ENCODE measurements at regions not wholly inside any gene's neighbourhood (a gene's known extent, or its start where the extent isn't known, plus 50 kb on each side); places are given as distances from the start of the nearest gene placed in this dataset.

DNA sequence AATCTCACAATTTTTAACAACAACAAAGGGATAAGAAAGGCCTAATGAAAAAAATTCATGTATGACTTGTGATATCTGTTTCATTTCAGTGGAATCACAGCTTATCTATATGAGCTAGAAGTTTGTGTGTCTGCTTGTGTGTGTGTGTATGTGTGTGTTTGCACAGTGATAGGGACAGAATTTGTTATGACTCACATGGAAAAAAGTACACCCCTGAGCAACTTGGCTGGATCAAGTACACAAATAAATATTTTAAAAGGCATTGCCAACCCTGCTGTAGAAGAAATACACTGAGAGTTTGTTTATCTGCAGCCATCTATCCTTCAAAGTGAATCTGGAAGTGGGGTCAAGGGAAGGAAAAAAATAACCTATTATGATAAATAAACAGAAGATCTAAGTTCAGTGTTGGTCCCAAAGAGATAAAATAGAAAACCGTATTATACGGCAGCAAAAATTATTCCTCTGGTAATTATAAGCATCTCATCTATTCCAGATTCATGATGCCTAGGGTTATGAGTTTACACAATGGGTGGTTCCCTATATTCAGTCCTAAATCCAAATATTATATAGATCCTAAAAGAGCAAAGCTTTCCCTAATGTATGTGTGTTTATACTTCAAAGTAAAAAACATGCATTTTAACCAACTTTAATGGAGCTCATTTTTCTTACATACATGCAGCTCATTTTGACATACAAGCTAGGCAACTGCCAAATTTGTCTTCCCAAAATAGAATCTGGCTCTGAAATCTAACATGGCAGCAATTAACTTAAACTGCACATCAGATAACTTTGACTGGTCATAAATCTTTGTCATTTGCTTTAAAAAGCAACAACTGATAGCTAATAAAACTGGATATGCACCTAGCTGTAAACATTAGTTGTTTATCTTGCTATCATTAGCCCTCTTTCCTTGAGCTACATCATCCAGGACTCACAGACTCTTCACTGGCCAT, 420.6 kb downstream of the IRS1 start:
- DNase-seq (ENCODE audit: low spot score), result no peak

DNA sequence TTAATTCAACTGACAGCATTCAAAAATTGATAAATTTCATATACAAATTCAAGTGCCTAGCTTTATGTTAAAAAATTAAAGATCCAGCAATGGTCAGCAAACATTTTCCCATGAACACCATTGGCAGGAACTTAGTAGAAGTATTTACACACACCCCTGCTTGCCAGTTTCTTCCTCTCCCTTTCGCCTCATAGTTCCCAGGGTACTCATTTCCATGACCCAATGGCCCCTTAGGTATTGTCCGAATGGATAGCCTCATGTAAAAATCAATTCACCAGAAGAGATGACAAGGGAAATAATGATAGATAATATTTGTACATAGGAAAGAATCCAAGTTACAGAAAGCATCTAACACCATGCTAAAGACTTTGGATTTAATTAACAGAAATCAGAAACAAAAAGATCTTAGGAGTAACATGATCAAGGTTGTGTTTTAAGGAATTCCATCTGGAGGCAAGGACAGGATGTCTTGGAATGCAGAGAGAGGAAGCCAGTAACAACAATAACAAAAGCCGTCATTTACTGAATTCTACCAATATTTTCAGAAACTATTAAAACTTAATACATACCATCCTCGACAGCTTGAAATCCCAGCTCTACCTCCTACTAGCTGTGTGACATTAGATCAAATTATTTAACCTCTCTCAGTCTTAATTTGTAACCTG, 423.0 kb downstream of the IRS1 start:
- no peak for DNase-seq (ENCODE audit: low spot score)

DNA sequence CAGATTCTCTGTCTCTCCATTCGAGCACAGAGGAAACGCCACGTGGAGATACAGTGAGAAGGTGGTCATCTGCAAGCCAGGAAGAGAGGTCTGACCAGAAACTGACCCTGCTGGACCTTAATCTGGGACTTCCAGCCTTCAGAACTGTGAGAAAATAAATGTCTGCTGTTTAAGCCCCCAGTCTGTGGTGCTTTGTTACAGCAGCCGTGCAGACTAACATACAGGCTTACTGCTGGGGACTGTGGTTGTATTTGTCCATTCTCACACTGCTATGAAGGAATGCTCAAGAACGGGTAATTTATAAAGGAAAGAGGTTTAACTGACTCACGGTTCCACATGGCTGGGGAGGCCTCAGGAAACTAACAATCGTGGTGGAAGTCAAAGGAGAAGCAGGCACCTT, 432.7 kb downstream of the IRS1 start:
- DNase-seq (ENCODE audit: low spot score), result no peak

DNA sequence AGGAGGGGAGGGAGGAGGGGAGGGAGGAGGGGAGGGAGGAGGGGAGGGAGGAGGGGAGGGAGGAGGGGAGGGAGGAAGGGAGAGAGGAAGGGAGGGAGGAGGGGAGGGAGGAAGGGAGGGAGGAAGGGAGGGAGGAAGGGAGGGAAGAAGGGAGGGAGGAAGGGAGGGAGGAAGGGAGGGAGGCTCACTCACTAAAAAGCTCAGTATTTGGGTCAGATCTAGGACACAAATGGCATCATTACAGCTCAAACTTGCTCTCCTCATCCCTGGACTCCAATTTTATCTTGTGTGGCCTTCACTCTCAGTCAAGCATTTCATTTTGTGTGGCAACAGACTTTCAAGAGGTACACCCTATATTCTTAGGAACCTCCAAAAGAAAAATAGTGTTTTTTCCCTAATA, 435.4 kb downstream of the IRS1 start:
- no peak for DNase-seq (ENCODE audit: low spot score)

DNA sequence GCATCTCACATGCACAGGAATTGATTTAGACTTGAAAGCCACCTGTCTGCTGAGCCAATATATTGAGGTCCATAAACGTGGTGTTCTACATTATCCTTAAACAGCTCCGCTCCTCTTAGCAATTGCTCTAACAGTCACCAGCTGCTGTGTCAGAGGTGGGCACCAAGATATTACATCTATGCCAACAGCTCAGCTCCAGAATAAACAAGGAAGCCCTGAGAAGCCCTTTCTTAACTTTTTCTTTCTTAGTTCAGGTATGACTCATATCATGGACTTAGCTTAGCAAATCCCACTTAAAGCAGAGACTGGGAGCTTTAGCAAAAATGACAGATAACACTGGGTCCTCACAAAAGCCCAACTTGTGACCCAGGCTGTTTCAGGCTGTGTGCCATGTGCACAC, 436.6 kb downstream of the IRS1 start:
- DNase-seq (ENCODE audit: low spot score), result no peak

DNA sequence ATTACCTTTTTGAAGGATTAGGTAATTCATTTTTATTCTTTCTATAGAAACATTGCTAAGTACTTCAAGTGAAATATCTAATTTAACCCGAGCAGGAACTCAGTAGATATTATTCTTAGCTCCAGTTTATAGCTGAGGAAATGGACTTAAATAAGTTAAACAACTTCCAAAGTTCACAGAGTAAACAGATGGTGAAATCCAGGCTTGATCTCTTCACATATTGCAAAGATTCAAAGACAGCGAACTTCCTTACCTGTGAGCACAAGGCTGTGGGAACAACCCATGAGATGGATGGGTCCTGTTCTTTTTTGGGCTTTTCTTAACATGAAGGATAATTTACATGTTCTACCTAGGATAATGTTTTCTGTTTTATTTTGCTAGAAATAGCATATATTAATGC, 439.0 kb downstream of the IRS1 start:
- no peak for DNase-seq (ENCODE audit: low spot score)

DNA sequence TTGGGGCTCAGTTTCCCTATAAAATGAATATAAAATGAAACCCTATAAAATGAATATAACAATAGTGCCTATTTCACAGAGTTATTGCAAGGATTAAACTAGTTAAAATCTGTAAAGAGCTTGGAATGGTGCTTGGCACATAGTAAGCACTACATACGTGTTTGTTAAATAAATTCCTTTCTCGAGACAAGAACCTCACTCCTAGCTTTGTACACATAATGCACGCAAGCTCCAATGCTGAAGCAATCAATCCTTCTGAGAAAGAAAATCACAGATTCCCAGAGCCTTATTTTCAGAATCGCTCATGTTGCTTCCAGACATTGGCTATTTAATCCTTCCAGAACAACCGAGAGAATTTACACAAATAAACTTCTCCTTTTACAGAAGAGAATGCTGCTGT, 440.9 kb downstream of the IRS1 start:
- no peak for DNase-seq (ENCODE audit: low spot score)

DNA sequence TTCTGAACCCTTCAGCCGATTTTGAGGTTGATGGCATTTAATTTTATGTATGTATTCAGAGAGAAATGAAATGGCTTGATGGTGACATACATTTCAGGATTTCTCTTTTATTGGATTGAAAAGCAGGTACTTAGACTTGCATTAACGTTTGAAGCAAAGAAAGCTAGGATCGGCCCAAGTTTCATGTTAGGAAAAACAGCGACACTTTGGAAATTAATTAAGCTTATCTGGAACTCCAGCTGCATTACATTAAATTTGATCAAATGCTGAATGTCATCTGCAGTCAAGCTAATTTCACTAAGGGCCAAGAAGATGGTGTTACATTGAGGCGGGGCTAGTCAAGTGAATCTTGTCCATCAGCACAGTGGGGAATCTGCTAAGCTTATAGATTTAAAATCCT, 441.8 kb downstream of the IRS1 start:
- DNase-seq (ENCODE audit: low spot score), result no peak

DNA sequence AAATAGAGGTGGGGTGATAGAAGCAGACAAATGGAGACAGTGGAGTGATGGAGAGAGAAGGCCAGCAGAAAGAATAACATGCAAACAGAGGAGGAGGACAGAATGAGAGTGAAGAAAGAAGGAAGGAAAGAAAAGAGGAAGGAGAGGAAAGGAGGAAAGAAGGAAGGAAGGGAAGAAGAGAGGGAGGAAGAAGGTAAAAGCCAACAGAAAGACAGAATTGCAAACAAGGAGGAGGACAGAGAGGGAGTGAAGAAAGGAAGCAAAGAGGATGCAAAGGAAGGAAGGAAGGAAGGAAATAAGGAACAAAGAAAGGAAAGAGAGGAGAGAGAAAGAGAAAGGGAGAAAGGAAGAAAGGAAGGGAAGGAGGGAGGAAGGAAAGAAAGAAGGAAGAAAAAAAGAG, 444.0 kb downstream of the IRS1 start:
- no peak for DNase-seq (ENCODE audit: low spot score)

DNA sequence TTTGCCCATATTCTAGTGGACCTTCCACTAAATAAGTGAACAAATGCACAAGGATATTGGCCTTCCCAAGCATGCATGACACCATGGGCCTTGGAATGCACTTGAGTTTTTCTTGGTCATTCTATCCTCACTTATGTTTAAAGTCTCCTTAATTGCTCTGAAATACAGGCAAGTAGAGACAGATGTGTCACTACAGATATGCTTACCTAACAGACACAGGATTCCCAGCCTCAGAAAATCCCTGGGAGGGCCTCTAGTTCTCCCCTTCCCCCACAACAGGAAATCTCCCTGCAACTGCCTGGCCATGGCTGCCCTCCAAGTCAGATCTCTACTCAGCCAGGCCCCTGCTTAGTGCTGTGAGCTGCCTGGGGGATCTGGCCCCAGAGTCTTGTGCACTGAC, 445.2 kb downstream of the IRS1 start:
- no peak for DNase-seq (ENCODE audit: low spot score)

DNA sequence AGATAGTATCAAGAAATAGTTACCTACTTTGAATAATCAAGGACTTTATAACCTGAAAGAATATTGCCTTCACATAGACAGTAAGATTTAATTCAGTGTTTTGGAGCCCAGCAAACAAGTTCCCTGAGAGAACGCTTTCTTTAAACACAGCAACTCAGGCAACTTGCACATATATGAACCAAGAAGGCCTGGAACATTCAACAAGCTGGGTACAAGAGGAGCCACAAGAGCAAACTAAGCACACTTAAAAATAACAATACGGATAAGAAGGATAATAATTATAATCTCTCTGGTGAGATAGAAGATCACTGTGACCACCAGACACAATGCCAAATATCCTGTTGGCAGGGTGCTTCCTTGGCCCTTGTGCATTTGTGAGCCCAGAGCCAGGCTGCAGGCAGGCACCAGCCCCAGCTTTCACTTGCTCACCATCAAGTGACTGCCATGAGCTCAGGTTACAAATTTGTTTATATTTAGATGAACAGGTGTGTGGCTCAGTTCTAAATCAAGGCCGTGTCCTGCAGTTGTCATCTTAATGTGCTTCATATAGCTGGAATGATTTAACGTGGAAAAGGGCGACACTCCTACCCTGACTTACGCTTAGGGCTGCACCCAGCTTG, 446.6 kb downstream of the IRS1 start:
- no peak for DNase-seq (ENCODE audit: low spot score)

DNA sequence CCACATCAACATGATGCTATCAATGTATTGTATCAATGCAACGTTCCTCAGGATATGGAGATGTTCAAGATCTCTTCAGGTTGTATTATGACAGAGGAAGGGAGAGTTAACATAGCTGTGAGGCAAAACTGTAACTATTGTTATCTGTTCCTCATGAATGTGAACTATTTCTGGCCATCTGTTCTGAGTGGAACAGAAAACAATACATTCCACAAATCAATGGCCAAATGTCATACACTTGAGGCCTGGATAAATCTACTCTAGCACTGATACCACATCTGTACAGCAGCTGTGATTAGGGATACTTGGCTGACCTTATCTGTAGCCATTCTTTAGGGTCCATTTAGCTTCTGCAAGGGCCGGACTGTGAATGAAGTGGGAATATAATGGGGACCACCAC, 447.9 kb downstream of the IRS1 start:
- no peak for DNase-seq (ENCODE audit: low spot score)

DNA sequence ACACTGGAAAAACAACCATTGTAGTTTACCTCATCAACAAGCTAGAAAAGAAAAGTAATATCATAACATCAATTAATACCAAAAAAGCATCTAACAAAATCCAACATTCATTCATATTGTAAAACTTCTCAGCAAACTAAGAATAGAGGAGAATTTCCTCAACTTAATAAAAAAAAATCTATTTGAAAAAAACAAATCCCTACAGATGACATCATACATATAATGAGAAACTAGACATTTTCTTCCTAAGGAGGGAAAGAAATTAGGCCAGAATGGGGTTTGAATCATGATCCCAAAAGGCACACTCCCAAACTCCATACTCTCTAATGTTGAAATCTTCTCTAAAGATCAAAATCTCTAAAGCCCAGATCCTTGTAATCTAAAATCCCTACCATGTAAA, 460.0 kb downstream of the IRS1 start:
- no peak for DNase-seq (ENCODE audit: low spot score)

DNA sequence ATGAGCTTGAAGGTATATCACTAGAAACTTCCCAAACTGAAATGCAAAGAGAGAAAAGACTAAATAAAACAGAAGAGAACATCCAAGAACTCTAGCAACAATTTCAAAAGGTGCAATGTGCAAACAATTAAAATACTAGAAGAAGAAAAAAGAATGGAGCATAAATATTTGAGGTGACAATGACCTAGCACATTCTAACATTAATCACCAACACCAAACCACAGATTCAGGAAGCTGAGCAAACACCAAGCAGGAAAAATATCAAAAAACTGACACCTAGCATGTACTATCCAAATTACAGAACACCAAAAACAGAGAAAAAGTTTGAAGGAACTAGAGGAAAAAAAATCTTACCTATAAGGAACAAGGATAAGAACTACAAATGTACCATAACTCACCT, 460.8 kb downstream of the IRS1 start:
- DNase-seq (ENCODE audit: low spot score), result no peak

DNA sequence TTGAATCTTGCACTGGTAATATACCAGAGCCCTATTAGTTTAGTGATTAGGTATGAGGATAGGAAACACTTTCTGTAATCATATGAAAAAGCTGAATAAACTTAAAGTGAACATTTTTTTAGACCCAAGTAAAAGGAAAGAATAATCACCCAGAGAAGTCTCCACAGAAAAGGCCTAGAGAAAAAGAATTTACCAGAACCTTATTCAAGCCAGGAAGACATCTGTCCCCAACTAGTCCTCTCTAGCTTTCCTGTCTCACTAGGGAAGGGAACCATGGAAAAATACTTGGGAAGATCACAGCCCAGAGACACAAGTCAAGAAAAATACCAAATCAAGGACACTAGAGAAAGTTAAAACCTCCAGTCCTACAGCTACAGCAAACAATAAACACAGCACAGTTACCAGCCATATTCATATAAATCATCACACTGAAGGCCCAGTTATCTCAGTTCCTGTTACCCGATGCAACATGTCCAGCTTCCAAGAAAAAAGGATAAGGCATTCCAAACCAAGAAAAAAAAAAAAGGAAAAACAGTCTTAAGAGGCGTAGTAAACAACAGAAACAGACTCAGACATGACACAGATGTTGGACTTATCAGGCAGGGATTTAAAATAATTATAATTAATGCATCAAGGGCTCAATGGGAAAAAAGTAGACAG, 461.5 kb downstream of the IRS1 start:
- no peak for DNase-seq (ENCODE audit: low spot score)

DNA sequence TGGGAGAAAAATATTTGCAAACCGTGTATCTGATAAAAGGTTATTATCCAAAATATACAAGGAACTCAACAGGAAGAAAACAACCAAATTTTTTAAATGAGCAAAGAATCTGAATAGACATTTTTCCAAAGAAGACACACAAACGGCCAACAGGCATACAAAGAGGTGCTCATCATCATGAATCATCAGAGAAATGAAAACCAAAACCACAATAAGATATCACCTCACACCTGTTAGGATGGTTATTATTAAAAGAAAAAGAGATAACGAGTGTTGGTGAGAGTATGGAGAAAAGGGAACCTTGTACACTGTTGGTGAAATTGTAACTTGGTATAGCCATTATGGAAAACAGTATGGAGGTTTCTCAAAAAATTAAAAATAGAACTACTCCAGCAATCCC, 463.3 kb downstream of the IRS1 start:
- no peak for DNase-seq (ENCODE audit: low spot score)

DNA sequence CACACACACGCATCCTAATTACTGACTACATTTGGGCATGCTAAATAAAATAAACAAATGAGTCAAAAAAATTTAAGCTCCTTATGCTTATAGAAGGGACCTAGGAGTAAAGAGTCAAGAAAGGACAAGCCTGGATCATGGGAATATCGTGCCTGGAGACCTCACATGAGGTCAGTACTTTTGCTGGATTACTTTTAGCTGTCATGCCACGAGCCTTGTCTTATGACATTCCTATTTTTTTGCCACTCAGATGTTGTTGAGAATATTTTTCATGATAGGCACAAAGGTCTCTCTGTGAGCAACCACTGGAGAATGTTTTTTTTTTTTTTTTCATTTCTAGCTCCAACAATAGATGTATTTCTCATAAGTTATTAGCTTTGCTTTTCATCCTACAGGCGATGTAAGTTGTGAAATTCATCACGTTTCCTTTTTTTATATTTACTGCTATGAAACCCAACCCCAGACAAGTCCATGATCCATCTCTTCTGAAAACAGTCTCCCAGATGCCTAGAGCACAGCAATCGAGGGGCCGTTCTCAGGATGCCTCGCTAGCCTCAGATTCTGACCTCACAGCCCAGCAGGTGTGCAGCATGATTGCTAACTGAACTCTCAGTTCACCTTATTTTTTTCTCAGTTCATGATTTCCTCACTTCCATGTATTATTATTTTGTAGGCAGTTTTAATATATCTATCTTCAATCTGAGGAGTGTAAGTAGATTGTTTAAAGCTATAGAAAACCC, 464.5 kb downstream of the IRS1 start:
- no peak for DNase-seq (ENCODE audit: low spot score)

DNA sequence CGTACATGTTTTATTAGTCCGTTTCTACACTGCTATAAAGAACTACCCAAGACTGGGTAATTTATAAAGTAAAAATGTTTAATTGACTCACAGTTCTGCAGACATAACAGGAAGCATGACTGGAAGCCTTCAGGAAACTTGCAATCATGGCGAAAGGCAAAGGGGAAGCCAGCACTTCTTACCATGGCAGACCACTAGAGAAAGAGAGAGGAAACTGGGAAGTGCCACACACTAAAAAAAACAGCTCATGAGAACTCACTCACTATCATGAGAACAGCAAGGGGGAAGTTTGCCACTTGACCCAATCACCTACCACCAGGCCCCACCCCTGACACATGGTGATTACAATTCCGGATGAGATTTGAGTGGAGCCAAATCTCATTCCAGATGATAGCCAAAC, 466.2 kb downstream of the IRS1 start:
- no peak for DNase-seq (ENCODE audit: low spot score)

DNA sequence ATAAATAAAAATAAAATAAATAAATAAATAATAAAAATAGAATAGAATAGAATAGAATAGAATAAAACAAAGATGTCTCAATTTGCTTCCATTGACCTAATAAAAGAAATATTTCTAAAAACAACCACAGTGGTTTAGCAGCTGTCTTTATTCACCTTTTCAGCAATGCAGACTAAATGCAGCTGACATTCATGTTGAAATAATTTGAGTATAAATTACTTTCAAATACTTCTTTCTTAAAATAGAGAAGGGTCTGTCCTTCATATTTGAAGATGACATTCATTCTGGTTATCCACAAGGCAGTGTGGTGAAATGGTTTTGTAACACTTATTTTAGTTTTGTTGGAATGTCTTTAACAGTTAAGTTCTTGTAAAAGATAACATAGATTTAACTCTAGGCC, 469.4 kb downstream of the IRS1 start:
- no peak for DNase-seq (ENCODE audit: low spot score)

DNA sequence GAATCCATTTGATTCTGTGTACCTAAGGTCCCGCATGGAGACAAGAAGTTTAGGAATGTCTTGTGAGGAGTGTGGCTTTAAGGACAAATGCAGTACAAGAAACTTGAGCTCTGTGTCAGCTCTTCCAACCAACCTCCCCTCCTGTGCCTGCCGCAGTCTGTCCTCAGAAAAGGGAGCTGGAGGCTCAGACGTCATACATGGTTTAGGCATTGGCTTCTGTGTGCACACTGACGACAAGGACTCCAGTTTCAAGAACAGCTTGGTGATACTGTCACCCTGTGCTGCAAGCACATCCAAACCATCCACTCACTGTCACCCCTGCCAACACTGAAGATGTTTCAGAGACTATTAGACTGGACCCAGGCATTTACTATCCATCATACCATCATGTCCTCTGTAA, 470.4 kb downstream of the IRS1 start:
- no peak for DNase-seq (ENCODE audit: low spot score)

DNA sequence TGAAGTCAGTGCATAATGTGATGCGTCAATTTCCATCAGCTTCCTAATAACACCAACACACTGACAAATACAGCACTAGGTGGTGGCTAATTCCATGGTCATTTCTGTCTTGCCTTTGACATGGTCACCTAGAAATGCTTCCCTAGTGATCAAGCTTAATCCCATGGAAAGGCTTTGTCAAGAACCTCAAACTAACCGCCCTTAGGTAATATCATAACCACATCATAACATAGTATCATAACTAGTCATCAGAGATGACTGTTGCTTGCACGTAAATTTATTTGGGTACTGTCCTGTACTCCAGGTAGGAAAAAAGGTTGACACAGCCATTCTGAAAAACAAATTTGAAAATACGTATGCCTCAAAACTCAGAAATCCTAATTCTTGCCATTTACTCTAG, 471.8 kb downstream of the IRS1 start:
- DNase-seq (ENCODE audit: low spot score), result no peak

DNA sequence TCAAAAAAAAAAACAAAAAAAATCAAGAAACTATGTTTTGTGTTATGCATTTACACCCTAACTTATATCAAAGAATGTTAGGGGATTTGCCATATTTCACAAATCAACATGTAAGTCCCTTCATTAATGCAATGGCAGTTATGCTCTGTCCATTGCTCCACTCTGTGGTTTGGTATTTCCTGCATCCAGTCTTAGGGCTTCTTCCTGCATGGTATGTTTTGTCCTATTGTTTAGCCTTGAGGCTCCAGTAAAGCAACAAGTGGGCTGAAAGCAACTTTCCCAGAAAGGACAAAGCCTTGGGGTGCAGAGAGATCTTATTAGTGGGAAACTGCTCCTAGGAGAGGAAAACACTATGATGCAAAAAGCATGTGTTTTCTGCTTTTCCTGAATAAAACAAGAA, 474.1 kb downstream of the IRS1 start:
- DNase-seq (ENCODE audit: low spot score), result no peak

Data from pons (tissue), 1 donor.